Glomerular visceral epithelial cell (primary cell): ENCODE measurements at regions not wholly inside any gene's neighbourhood (a gene's known extent, or its start where the extent isn't known, plus 50 kb on each side); places are given as distances from the start of the nearest gene placed in this dataset.
A peak's percentile ranks its signal among the peaks of the same experiment; 100 is the strongest.

Source experiments
- DNase-seq: peaks from one replicate; pipeline ENCODE4 v3.0.0-alpha.2; 2016; ENCODE audit errors: extremely low spot score

DNA sequence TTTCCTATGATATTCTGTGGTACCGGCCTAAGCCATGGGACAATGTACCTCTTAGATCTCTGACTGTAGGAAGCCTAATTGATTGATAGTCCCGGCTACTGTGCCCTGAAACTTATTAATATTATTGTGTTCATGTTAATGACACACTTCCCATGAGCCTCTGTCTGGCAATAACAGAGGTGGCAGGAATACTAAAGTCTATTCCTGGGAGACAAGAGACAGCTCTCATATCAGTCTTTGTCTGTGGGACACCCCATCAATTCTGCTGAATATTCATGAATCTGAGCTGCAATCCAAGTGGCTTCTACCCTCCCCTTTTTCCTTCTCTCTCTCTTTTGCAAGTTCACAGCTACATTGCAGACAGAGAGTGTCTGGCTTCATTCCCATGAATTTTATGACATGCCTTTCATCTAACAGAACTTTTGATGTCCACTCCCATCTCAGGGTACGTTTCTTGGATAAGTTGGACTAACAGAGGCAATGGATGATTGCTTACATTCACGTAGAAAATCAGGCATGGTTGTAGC, 907.5 kb downstream of the ZPLD1 start:
- no peak for DNase-seq

DNA sequence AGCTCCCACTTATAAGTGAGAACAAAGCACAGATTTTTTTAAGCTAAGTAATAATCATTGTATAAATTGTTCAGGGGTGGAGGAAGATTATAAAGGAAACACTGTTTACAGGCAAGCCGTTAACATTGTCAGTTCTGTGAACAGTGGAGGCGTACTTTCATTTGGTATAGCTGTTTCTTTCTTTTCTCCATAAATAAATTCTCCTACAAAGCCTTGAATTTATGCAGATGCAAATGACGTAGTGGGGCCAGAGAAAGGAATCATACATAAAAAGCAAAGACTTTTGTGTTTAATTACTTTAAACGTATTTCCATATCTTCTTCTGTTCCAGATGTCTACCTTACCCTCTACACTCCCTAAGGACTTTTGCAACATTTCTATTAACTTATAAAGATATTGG, 914.9 kb downstream of the ZPLD1 start:
- DNase-seq: no peak

DNA sequence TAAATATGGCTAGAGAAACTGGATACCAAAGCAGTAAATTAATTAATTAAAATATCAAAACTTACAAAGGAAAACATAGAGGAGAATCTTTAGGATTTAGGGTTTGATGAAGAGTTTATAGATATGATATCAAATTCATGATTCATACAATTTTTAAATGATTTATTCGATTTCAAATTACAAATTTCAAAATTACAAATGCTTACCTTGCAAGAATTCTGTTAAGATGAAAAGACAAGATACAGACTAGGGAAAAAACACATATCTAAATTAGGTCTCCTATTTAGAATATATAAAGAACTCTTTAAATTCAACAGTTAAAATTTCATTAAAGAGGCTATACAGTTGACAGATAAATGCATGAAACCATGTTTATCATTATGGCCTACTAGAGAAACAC, 930.7 kb downstream of the ZPLD1 start:
- no peak for DNase-seq

DNA sequence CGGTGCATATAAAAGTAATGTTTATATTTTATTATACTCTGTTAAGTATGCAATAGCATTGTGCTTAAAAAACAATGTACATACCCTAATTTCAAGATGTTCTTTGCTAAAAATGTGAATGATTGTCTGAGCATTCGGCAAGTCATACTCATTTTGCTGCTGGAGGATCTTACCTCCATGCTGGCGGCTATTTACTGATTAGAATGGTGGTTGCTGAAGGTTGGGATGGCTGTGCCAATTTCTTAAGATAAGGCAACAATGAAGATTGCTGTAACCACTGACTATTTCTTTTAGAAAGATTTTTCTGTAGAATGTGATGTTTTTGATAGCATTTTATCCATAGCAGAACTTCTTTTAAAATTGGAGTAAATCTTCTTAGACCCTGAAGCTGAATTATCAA, 932.7 kb downstream of the ZPLD1 start:
- no peak for DNase-seq

DNA sequence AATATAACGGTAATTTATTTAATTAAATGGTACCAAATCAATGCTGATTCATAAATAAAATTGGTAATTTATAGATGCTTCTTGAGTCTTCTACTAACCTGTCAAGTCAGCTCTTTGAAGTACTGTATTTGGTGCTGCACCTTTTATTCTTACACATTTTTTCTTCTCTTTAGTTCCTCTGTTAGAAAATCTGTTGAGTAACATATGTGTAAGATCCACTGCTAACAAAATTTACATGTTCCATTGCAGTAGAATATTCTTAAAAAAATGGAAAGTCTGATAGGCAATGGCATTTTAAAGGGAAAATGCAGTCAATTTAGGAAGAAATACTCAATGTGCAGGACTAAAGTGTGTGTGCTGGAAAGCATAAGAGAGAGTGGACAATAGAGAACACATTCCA, 936.6 kb downstream of the ZPLD1 start:
- no peak for DNase-seq

DNA sequence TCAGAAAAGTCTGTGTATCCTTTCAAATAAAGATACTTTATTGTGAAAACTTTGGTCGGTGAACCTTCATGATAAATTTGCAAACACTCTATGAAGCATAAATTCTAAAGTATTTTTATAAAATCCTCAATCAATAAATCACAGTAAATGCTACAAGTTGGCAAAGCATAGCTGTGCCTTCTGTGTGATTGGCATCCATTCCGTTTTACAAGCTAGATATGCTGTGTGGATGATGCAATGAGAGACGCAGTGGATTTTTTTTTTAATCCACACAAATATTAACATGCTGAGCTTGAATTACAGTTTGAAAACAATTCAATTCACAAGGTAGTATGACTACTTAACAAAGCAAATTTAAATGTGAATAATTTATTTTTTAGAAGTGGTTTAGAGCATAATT, 937.2 kb downstream of the ZPLD1 start:
- no peak for DNase-seq

DNA sequence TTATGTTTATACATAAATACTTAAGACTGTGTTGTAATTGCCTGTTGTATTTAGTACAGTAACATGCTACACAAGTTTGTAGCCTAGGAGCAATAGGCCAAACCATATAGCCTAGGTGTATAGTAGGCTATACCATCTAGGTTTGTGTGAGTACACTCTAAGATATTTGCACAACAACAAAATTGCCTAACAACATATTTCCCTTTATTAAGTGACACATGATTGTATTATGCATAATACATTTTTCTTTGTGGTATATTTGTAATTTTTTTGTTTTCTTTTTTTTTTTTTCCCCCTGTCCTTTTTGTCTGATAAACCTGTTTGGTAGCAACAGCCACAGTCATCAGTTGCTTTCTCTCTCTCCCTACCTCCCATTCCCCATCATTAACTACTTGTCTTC, 945.6 kb downstream of the ZPLD1 start:
- DNase-seq: no peak

DNA sequence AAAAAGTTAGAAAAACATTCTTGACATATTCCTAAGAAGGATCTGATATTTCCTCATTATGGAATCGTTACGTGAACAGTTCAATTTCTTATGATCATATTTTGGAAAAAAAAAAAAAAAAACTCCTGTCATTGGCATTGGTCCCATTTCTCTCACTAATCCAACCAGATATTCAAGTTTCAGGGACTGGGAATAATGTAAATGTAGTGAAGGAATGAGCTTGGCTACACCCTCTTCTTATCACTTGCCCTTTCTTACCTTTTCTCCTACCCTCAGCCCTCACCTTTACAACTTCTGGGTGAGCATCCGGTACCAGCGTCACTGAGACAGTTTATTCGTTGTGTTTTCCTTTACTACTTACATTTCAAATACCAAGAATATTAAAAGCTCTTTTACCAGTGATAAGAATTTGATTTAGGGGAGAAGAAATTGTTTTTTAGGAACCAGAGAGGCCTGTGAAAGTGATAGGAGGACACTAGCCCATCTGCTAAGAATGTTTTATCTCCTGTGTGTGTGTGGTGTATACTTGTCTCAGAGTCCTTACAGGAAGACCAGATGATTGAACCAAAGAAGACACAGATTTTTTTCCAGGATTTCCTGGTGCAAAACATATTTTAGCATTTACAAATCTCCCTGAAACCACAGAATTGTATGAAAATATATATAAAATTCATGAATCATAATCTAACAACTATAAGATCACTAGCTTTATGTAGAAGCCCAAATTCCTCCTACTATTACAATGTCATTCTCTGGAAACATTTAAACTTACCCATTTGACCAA, 946.7 kb downstream of the ZPLD1 start:
- DNase-seq: no peak

DNA sequence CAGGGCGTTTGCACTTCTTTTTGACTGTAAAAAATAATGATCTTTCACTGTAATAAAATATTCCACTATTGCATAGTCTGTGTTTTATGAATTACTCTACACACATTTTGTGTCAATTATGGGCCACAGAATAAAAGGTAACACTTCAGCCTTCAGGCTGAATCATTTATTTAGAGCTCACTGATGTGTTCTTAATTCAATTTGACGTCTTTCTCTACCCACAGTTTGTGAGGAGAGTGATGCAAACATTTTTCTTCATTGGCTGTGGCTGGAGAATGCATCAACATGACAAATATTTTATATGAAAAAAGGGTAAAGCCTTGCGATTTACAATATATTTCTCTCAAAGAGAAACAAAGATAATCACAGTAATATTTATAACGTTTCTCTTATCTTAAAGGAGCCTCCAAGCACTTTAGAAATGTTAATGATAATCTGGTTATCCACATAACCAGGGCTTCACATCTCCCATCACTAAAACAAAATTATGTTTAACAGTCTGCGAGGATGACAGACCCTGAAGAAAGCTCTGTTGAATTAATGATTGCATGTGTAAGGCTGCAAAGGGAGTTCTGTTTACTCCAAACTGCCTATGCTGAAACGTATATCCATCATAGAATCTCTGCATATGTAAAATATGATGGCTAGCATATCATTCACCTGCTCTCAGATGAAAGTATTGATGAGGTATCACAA, 951.3 kb downstream of the ZPLD1 start:
- no peak for DNase-seq

DNA sequence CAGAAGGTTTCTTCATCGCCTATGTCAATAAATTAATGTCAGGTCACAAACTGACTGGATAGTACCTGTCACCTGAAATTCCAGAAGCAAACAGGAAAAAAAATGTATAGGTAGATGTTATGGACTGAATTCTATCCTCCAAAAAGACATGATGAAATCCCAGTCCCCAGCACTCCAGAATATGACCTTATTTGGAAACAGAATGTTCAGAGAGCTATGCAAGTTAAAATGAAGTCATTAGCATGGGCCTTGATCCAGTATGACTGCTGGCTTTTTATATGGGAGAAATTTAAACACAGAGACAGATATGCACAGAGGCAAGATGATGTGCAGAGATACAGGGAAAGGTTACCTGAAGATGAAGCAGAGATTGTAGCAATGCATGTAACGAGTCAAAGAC, 953.4 kb downstream of the ZPLD1 start:
- DNase-seq: no peak

DNA sequence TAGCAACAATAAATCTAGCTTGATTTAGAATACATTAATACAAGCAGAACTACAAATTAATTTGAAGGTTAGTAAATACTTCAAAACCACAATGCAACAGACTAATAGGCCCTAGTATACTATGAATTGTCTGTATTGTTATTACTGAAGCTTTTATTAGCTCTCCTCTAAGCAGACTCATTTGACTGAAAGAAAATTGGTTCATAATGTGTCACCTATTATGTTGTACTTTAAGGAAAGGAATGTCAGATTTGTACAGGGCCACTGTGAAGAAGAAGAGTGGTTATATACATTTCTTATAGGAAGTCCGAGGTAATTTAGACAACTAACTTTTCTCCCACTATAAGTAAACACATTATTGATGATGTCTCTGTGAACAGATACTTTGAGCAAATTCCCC, 954.5 kb downstream of the ZPLD1 start:
- peak; percentile 16 for DNase-seq

DNA sequence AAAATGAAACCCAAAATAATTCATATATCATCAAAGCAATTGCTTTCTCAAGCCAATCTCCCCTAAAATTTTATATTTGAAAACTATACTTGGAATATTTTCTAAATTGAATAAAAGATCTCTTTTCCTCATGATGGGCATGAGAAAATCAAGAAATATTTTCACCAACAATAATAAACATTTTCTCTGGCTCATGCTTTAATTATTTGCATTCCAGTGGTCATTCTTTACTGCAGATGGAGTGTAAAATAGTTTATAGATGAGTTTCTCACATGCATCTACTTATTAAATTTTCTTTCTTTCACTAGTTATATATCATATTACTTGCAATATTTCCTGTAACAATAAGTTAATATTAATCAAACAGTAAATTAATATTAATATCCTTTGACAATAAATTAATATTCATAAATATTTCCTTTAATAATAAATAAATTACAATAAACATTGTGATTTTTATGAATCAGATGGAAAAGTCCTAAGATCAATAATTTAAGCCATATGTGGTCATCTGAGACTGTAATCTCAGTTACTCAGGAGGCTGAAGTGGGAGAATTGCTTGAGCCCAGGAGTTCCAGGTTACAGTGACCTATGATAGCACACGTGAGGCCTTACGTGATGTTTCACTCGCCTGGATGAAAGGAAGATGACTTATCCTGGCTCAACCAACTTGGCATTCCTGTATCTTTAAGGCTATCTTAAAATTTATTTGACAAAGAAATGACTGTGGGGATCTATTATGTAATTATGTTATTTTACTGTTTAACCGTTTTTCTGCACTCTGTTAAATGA, 958.8 kb downstream of the ZPLD1 start:
- DNase-seq: no peak

DNA sequence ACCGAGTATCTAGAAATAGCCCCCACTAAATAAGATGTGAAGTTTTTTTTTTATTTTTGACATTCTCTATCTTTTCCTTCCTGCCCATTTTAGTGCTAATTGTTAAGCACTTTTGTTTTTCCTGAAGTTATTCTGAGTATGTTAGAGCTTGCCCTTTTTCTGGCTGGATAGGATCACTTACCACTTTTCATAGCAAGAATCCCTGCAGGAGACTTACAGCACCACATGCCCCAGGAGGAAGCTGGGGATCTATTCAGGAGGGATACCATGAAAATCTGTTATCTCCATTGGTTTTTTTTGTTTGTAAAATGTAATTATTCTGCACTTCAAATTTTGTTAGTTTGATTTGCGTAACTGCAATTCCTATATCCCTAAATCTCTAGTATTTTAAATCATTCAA, 968.4 kb downstream of the ZPLD1 start:
- DNase-seq: no peak

DNA sequence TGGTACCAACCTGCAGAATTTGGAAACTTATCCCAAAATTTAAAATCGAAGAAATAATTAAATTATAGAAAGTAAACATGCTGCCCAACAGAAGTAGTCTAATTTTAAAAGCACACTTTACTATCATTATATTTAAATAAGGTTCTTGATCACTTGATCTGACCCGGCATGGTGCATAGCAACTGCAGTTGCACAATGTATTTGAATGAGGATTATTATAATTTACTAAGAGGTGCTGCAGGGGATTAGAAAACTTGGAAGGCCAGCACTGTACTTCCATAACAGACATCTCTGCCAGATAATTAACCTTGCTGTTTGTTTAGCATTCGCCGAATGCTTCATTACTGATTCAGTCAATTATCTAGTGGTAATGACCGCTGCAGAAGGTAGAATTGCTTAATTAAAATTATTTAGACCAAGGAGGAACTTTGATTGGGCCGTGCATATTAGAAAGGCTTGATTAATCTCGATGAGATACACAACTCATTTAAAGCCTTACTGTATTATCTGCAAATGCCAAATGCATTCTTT, 971.6 kb downstream of the ZPLD1 start:
- DNase-seq: no peak

DNA sequence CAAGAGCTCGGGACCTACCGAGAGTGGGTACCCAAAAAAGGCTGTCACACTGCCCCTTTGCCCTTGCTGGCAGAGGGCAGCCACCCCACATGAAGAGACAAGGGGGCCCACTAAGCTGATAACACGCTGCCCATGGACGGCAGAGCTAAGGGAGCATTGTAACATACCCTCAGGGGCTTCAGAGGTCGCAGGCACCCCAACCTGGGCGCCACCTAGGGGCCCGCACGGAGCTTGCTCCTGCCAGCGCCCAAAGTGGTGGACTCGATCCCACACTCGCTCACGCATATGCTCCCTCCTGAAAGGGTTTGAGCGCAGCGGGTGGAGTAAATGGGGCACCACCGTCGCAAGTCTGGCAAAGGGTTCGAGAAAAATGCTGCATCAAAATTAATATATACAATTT, 975.4 kb downstream of the ZPLD1 start:
- DNase-seq: no peak

DNA sequence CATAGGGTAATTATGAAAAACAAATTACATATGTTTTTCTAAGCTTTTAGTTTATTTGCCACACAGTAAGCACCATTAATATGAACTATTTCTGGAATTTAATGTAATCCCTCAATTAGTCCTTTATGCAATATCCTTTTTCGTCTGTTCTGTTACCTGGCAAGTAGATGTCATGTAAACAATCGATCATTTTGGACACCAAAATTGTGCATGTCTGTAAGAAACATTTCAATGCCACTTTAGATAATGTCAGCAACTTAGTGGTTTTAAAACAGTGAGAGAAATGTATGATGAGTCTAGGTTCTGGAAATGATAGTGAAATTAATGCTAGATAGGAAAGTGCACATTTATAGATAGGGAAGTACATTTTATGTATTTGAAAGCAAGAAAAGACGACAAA, 986.6 kb downstream of the ZPLD1 start:
- no peak for DNase-seq

DNA sequence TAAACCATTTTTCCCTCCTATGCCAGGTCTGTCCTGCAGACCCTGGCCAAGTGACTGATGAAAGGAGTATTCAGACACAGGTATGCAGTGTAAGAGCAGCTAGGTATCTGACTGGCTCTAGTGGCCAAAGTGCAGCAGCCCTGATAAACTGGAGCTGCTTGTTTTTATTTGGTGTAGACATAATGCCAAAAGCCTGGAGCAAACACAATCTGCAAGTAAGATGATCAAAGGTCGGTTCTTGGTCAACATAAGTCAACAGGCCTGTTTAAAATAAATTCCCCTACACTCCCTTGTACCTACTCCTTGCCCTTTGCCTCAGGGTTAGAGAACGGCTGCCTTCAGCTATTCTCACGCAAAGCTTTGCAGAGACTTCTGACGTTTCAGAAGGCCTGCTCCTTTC, 1003.1 kb downstream of the ZPLD1 start:
- no peak for DNase-seq

DNA sequence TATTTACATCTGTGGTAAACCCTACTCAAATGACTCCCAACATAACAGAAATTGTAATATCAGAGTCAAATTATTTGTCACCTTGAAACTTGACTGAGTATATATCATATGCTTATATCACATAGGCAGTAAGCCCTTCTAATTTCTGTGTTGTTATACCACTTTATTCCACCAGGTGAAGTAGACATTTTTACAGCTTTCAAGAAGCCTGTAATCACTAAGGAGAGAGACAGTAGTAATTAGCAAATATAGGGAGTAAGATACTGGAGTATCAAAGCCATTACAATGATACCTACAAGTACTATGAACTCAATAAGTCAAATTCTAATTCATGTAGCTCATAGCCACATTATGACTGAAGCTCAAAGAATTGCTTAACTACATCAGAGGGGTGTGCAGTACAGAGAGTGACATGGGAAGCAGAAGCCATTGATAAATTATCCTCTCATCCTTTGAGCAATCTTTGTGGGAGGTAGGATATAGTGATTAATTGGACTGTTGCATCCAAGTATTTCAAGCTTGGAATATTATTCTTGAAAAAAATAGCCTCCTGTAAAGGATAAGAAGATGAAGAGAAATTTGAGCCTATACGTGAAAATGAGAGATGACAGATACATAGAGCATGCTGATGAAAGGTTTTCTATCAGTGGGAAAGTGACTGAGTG, 1005.9 kb downstream of the ZPLD1 start:
- no peak for DNase-seq

DNA sequence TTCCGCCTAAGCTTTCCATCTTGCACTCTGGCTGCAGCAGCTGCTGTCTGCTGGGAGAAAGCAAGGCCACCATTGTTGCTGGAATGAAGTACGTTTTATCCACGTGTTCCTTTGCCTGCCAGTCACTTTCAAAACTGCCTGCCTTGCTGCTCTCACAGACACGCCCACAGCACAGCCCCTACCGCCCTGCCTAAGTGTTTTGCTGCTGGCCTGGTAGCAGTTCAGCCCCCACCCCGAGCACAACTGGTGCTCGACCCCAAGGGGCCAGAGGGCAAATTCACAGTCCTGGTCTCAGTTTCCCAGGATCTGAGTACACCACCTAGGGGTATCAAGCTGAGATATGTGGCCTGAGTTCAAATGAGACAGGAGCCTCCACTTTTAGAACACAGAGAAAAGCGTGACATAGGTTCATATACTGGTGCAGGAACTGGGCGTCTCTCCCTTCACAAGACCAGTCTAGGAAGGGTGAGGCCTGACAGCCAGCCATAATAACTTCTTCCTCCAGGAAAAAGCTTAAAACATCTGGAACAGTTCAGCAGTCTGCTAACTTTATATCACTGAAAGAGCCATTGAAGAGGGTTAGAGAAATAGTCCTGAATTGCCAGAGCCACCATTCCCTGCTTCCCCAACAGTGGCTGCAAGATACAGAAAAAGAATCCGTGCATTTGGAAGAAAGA, 1012.3 kb downstream of the ZPLD1 start:
- DNase-seq: no peak

DNA sequence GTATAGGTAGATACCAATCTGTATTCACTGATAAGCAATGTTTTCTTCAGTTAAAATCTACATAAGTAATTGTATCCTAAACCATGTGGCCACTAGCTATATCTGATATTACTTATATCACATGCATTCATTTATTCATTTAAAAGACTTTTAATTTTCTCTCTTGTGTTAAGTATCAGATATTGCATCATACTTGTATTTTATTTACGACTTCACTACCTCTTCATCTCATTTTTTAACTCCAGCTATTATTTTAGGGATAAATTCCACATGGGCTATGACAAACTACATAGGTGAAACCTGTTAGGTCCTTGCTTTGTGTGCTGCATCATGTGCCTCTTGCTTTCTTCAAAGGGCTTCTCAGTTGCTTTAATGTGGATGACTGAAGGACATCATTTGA, 1018.3 kb downstream of the ZPLD1 start:
- no peak for DNase-seq

DNA sequence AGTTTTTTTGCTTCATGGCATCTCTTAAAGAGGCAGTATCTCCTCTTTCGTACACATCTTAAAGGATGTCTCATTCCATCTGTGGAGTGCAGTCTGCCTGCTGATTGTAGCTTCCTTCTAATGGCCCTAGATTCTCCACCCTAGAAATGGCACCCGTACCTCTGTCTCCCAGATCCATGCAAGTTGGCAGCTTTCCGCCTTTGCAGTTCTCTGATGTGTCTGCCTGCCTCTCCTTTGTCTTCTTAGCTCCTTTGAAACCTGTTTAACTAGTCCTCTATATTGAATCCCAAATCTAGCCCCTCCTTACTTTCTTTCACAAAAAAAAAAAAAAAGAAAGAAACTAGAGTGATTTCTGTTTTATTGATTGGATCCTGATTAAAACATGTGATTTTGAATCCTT, 1025.0 kb downstream of the ZPLD1 start:
- no peak for DNase-seq
